K562 (cell line): ENCODE measurements at regions not wholly inside any gene's neighbourhood (a gene's known extent, or its start where the extent isn't known, plus 50 kb on each side); places are given as distances from the start of the nearest gene placed in this dataset.
A peak's percentile ranks its signal among the peaks of the same experiment; 100 is the strongest.

ENCODE experiments used
- ATAC-seq: fragments of 200-7000 bp; cut with Tn5 transposase; 3 replicates; pipeline ENCODE4 v1.9.1; 2020; ENCODE audit warnings: moderate library complexity
- BruUV-seq: library from RNA; stranded (reverse); fragments of 400-500 nt; replicated peaks from 2 replicates; lab custom pipeline; 2021; lab: Mats Ljungman, UMichigan
- CTCF ChIA-PET: fragments of 300-600 bp; formaldehyde crosslinking; extraction: SDS; loops from one replicate; lab custom pipeline; 2021; ENCODE audit warnings: low intra/inter-chr PET ratio; lab: Yijun Ruan, JAX
- POLR2A ChIA-PET: fragments of 300-600, 350-650 bp; sonication (Branson Sonifier 250); formaldehyde crosslinking; extraction: SDS; loops from one replicate; lab custom pipeline; 2021; ENCODE audit warnings: antibody characterized with exemption, inconsistent platforms; lab: Yijun Ruan, JAX
- DNase-seq, 4 experiments: peaks; one replicate each; pipeline versions ENCODE4 v3.0.0 to v3.0.0-alpha.2; 2011 to 2018; ENCODE audit warnings: low spot score in 3 of 4, mixed read lengths in 3 of 4; ENCODE audit errors: extremely low read depth in 1 of 4
- FAIRE-seq: peaks from 2 replicates; lab custom pipeline; 2011; peaks lifted over from hg19 to GRCh38; lab: Jason Lieb, UNC
- H2AFZ ChIP-seq: 2 replicates; pipeline ENCODE4 v1.6.0; 2011; ENCODE audit warnings: low read depth, low read length, control low read depth, inconsistent platforms
- H3K27ac ChIP-seq: fragments of 200-600 bp; 3 replicates; pipeline ENCODE4 v1.8.0; 2011; ENCODE audit warnings: low read depth, mild to moderate bottlenecking, control low read depth, inconsistent platforms, low read length, moderate library complexity, mixed read lengths; ENCODE audit errors: extremely low read depth
- H3K27me3 ChIP-seq, 2 experiments: fragments of 300-600 bp in 1 of 2; 2 replicates in 1 of 2; 3 replicates in 1 of 2; pipeline versions ENCODE4 v1.6.0 to v1.8.0; 2011; ENCODE audit warnings: inconsistent platforms in 2 of 2, low read length in 2 of 2, mild to moderate bottlenecking in 1 of 2, mixed read lengths in 1 of 2, moderate library complexity in 1 of 2; ENCODE audit not compliant: control insufficient read depth in 2 of 2, insufficient read depth in 2 of 2
- H3K36me3 ChIP-seq: fragments of 300-600 bp; 3 replicates; pipeline ENCODE4 v1.8.0; 2011; ENCODE audit warnings: mild to moderate bottlenecking, low read length, inconsistent platforms; ENCODE audit not compliant: control insufficient read depth, insufficient read depth
- H3K4me1 ChIP-seq, 2 experiments: fragments of 200-600 bp in 1 of 2; replicated peaks in 1 of 2; 2 replicates in 1 of 2; 3 replicates in 1 of 2; pipeline versions ENCODE4 v1.5.1 to v1.8.0; 2011; ENCODE audit warnings: inconsistent platforms in 2 of 2, low read length in 2 of 2, mild to moderate bottlenecking in 1 of 2, mixed read lengths in 1 of 2, moderate library complexity in 1 of 2; ENCODE audit not compliant: control insufficient read depth in 2 of 2, insufficient read depth in 2 of 2
- H3K4me2 ChIP-seq: 2 replicates; pipeline ENCODE4 v1.6.1; 2011; ENCODE audit warnings: low read length, control low read depth, inconsistent platforms, mixed read lengths; ENCODE audit not compliant: insufficient read depth
- H3K4me3 ChIP-seq: fragments of 200-600 bp; sonication (generic), shearing (Covaris generic); 2 replicates; pipeline ENCODE4 v1.5.1; 2016; ENCODE audit warnings: control low read depth, inconsistent platforms
- H3K79me2 ChIP-seq: fragments of 200-600 bp; 3 replicates; pipeline ENCODE4 v1.8.0; 2011; ENCODE audit warnings: low read length, inconsistent platforms; ENCODE audit not compliant: control insufficient read depth, insufficient read depth
- H3K9ac ChIP-seq, 2 experiments: 2 replicates each; pipeline versions ENCODE4 v1.6.0 to v1.6.1; 2011; ENCODE audit warnings: low read depth in 2 of 2, low read length in 2 of 2, control low read depth in 1 of 2, inconsistent platforms in 1 of 2, mild to moderate bottlenecking in 1 of 2, mixed read lengths in 1 of 2; ENCODE audit not compliant: insufficient read depth in 1 of 2
- H3K9me1 ChIP-seq: one replicate; pipeline ENCODE4 v1.6.0; 2011; ENCODE audit warnings: inconsistent platforms, mild to moderate bottlenecking, low read length, moderate library complexity; ENCODE audit not compliant: control insufficient read depth, insufficient read depth
- H3K9me3 ChIP-seq: replicated peaks from 2 replicates; pipeline ENCODE4 v1.5.1; 2011; ENCODE audit warnings: low read depth, low read length, inconsistent platforms; ENCODE audit not compliant: control insufficient read depth, insufficient read depth
- H4K20me1 ChIP-seq: replicated peaks from 2 replicates; pipeline ENCODE4 v1.6.1; 2011; ENCODE audit warnings: low read length, inconsistent platforms, mixed read lengths; ENCODE audit not compliant: control insufficient read depth, insufficient read depth
- ATF1 ChIP-seq, 2 experiments: fragments of 450-650 bp in 1 of 2; IDR thresholded peaks; 2 replicates each; pipeline ENCODE4 v1.6.1; 2016; ENCODE audit warnings: missing compliant biosample characterization in 1 of 2, missing genetic modification characterization in 1 of 2
- BHLHE40 ChIP-seq: IDR thresholded peaks from 2 replicates; pipeline ENCODE4 v1.6.1; 2011; ENCODE audit warnings: low read length, improper control_type of control experiment
- C11orf30 ChIP-seq: fragments of 450-650 bp; IDR thresholded peaks from 2 replicates; pipeline ENCODE4 v1.6.1; 2016; ENCODE audit warnings: low read depth, mild to moderate bottlenecking
- CBX1 ChIP-seq: sonication (generic); IDR thresholded peaks from 2 replicates; pipeline ENCODE4 v1.6.1; 2016; ENCODE audit warnings: antibody characterized with exemption, low read depth, mild to moderate bottlenecking
- FOXO4 ChIP-seq: fragments of 450-650 bp; formaldehyde crosslinking; IDR thresholded peaks from 2 replicates; pipeline ENCODE4 v1.4.0; 2020; ENCODE audit warnings: mild to moderate bottlenecking, moderate library complexity
- MAFF ChIP-seq: IDR thresholded peaks from 2 replicates; pipeline ENCODE4 v1.6.1; 2012; ENCODE audit warnings: low read length, improper control_type of control experiment
- MAFG ChIP-seq: fragments of 450-650 bp; conservative IDR thresholded peaks from 2 replicates; pipeline ENCODE4 v1.6.1; 2016; ENCODE audit warnings: missing genetic modification characterization, missing compliant biosample characterization
- MAFK ChIP-seq: IDR thresholded peaks from 2 replicates; pipeline ENCODE4 v1.6.1; 2011; ENCODE audit warnings: low read length, improper control_type of control experiment
- RBM25 ChIP-seq: fragments of 200-400 bp; formaldehyde crosslinking; IDR thresholded peaks from 2 replicates; pipeline ENCODE4 v1.6.1; 2018; ENCODE audit warnings: low read length, low read depth, moderate library complexity; ENCODE audit not compliant: severe bottlenecking
- SMARCB1 ChIP-seq: IDR thresholded peaks from 2 replicates; pipeline ENCODE4 v1.6.1; 2011; ENCODE audit warnings: improper control_type of control experiment, low read depth; ENCODE audit not compliant: insufficient read length
- ZNF316 ChIP-seq: fragments of 450-650 bp; IDR thresholded peaks from 2 replicates; pipeline ENCODE4 v1.6.1; 2016
- ZNF696 ChIP-seq: fragments of 250-450 bp; sonication (Bioruptor Pico); conservative IDR thresholded peaks from 2 replicates; pipeline ENCODE4 v1.4.0; 2020; ENCODE audit warnings: mild to moderate bottlenecking, moderate library complexity
- ZNF764 ChIP-seq: fragments of 250-450 bp; sonication (Bioruptor Pico); IDR thresholded peaks from 2 replicates; pipeline ENCODE4 v1.4.0; 2020; ENCODE audit warnings: low read depth, mild to moderate bottlenecking, moderate library complexity
- ZNF79 ChIP-seq: fragments of 250-450 bp; sonication (Bioruptor Pico); IDR thresholded peaks from 2 replicates; pipeline ENCODE4 v1.4.0; 2020; ENCODE audit warnings: low read depth, mild to moderate bottlenecking, moderate library complexity
- in situ Hi-C: fragments of 300-500 bp; cut with MboI; formaldehyde crosslinking; loops from 4 replicates; pipeline ENCODE4 v1.15.0; 2018; ENCODE audit warnings: inconsistent platforms, mixed read lengths
- intact Hi-C: fragments of 100-400 bp; cut with micrococcal nuclease; formaldehyde crosslinking; loops from 2 replicates; pipeline ENCODE4 v1.14.2; 2022

- Histone ChIP-seq H3K4me3 (no peak overlapping the region), H3K36me3 (no peaks in the 10 kb centered on the region), H3K9me3 (no peaks in the 10 kb centered on the region), H3K27me3 (no peaks in the 10 kb centered on the region), H3K27ac (no peak overlapping the region), H4K20me1 (no peaks in the 10 kb centered on the region), H2AFZ (no peak overlapping the region), H3K9ac (no peak overlapping the region), H3K4me1 (no peaks in the 10 kb centered on the region), H3K4me2 (no peak overlapping the region), H3K79me2 (no peaks in the 10 kb centered on the region), H3K9me1 (no peaks in the 10 kb centered on the region)
- CTCF ChIA-PET: no interaction called here
- POLR2A ChIA-PET: no interaction called here
- FAIRE-seq (no peak), ATAC-seq (no peak), DNase-seq (no peak)
- BruUV-seq: no TSS peak
- intact Hi-C loops (no loop called here), in situ Hi-C loops (loop anchor here (10.0 kb wide), 1 partner anchor 671 kb away; no protein-coding TSS in a partner anchor)
- TF ChIP-seq MAFF (peak; percentile 46; the same call in 1 of the 2 replicates), BHLHE40 (no peak), CBX1 (no peak), RBM25 (no peak), MAFG (tag) (peak; percentile 52; the same call in 1 of the 2 replicates), C11orf30 (peak; percentile 38; the same call in 1 of the 2 replicates), FOXO4 (CRISPR knock-in tag) (no peak), SMARCB1 (no peak), ZNF764 (no peak), ZNF316 (peak; percentile 65), MAFK (peak; percentile 48; the same call in 1 of the 2 replicates), ZNF79 (no peak), ZNF696 (CRISPR knock-in tag) (no peak), ATF1 (CRISPR knock-in tag; IDR thresholded peaks at IDR 0.05) (no peak), ATF1 (tag; IDR thresholded peaks at IDR 0.05) (no peak)
Observed at GRCh38 chr6:50123688-50124087, 74.0 kb upstream of the DEFB112 start.
